ENCODE measurements at regions not wholly inside any gene's neighbourhood (a gene's known extent, or its start where the extent isn't known, plus 50 kb on each side); places are given as distances from the start of the nearest gene placed in this dataset.

DNA sequence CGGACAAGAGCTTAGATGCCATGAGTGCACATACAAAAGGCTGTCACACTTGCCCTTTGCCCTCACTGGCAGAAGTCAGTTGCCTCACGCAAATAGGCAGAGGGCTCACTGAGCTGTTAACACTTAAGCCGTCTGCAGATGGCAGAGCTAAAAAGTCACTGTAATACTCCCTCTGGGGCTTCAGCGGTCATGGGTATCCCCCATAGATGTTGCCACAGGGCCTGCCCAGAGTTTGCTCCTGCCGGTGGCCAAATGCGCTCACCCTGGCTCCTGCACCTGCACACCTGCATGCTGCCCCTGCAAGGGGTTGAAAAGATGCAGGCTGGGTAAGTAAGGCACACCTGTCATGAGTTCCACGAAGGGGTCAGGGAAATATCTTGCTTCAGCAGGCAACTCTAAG lies 741.5 kb downstream of the EDEM1 start:
- TF ChIP-seq, protein P1, sequence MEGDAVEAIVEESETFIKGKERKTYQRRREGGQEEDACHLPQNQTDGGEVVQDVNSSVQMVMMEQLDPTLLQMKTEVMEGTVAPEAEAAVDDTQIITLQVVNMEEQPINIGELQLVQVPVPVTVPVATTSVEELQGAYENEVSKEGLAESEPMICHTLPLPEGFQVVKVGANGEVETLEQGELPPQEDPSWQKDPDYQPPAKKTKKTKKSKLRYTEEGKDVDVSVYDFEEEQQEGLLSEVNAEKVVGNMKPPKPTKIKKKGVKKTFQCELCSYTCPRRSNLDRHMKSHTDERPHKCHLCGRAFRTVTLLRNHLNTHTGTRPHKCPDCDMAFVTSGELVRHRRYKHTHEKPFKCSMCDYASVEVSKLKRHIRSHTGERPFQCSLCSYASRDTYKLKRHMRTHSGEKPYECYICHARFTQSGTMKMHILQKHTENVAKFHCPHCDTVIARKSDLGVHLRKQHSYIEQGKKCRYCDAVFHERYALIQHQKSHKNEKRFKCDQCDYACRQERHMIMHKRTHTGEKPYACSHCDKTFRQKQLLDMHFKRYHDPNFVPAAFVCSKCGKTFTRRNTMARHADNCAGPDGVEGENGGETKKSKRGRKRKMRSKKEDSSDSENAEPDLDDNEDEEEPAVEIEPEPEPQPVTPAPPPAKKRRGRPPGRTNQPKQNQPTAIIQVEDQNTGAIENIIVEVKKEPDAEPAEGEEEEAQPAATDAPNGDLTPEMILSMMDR (IDR thresholded peaks at IDR 0.05), result no peak
- TF ChIP-seq POLR2A (IDR thresholded peaks at IDR 0.05), result no peak
- TF ChIP-seq POLR2AphosphoS5 (IDR thresholded peaks at IDR 0.05), result no peak
